Mesendoderm (in vitro differentiated cells): ENCODE measurements at regions not wholly inside any gene's neighbourhood (a gene's known extent, or its start where the extent isn't known, plus 50 kb on each side); places are given as distances from the start of the nearest gene placed in this dataset.
"Not testable (repeated sequence)": the region's sequence is repeated elsewhere in the genome, so short reads cannot be mapped to it uniquely, and the experiment has no call there.

Experiments used
- DNase-seq: peaks from one replicate; pipeline ENCODE4 v3.0.0; 2013
- H2AK5ac ChIP-seq: 2 replicates; pipeline ENCODE4 v1.6.1; 2013; ENCODE audit warnings: low read length, inconsistent platforms
- H2BK120ac ChIP-seq: 2 replicates; pipeline ENCODE4 v1.6.1; 2013; ENCODE audit warnings: low read depth, mild to moderate bottlenecking, low read length, moderate library complexity, mixed read lengths
- H2BK15ac ChIP-seq: replicated peaks from 2 replicates; pipeline ENCODE4 v1.6.1; 2013; ENCODE audit warnings: low read depth, mild to moderate bottlenecking, moderate library complexity
- H2BK5ac ChIP-seq: 2 replicates; pipeline ENCODE4 v1.6.1; 2013; ENCODE audit warnings: low read length, inconsistent platforms
- H3K18ac ChIP-seq: 2 replicates; pipeline ENCODE4 v1.6.1; 2013; ENCODE audit warnings: mild to moderate bottlenecking, low read length, mixed read lengths
- H3K23ac ChIP-seq: one replicate; pipeline ENCODE4 v1.6.1; 2013; ENCODE audit warnings: low read length
- H3K27ac ChIP-seq: 2 replicates; pipeline ENCODE4 v1.5.1; 2013; ENCODE audit warnings: low read depth, mild to moderate bottlenecking, inconsistent platforms, low read length, moderate library complexity
- H3K27me3 ChIP-seq: 2 replicates; pipeline ENCODE4 v1.6.1; 2013; ENCODE audit warnings: low read length, control low read depth, mild to moderate bottlenecking, inconsistent platforms; ENCODE audit not compliant: insufficient read depth, poor library complexity
- H3K36me3 ChIP-seq: 2 replicates; pipeline ENCODE4 v1.6.1; 2013; ENCODE audit warnings: low read length, inconsistent platforms; ENCODE audit not compliant: control insufficient read depth, insufficient read depth
- H3K4ac ChIP-seq: one replicate; pipeline ENCODE4 v1.6.1; 2013; ENCODE audit warnings: low read depth, mild to moderate bottlenecking, low read length, moderate library complexity
- H3K4me1 ChIP-seq: 2 replicates; pipeline ENCODE4 v1.6.1; 2013; ENCODE audit warnings: low read depth, low read length, inconsistent platforms; ENCODE audit not compliant: control insufficient read depth
- H3K4me2 ChIP-seq: 2 replicates; pipeline ENCODE4 v1.6.1; 2013; ENCODE audit warnings: low read length
- H3K4me3 ChIP-seq: 2 replicates; pipeline ENCODE4 v1.5.1; 2013; ENCODE audit warnings: mild to moderate bottlenecking, low read length
- H3K56ac ChIP-seq: one replicate; pipeline ENCODE4 v1.6.1; 2013; ENCODE audit warnings: low read length
- H3K79me1 ChIP-seq: 2 replicates; pipeline ENCODE4 v1.6.1; 2013; ENCODE audit warnings: low read length, inconsistent platforms
- H3K79me2 ChIP-seq: 2 replicates; pipeline ENCODE4 v1.6.1; 2013; ENCODE audit warnings: mild to moderate bottlenecking, low read length; ENCODE audit not compliant: control insufficient read depth, insufficient read depth
- H3K9ac ChIP-seq: 2 replicates; pipeline ENCODE4 v1.6.1; 2013; ENCODE audit warnings: low read length, inconsistent platforms
- H4K5ac ChIP-seq: one replicate; pipeline ENCODE4 v1.6.1; 2013; ENCODE audit warnings: low read length
- H4K8ac ChIP-seq: one replicate; pipeline ENCODE4 v1.6.1; 2013; ENCODE audit warnings: low read depth, mild to moderate bottlenecking, control low read depth, low read length, moderate library complexity
- WGBS: extraction: QIAGEN DNeasy Blood & Tissue Kit; methylation state at CpG from one replicate; pipeline ENCODE4 v1.1.7; 2013; ENCODE audit warnings: low lambda C conversion rate, missing lambda C conversion rate; ENCODE audit not compliant: insufficient coverage; ENCODE audit errors: extremely low coverage; 5-methylcytosine and 5-hydroxymethylcytosine counted together

DNA sequence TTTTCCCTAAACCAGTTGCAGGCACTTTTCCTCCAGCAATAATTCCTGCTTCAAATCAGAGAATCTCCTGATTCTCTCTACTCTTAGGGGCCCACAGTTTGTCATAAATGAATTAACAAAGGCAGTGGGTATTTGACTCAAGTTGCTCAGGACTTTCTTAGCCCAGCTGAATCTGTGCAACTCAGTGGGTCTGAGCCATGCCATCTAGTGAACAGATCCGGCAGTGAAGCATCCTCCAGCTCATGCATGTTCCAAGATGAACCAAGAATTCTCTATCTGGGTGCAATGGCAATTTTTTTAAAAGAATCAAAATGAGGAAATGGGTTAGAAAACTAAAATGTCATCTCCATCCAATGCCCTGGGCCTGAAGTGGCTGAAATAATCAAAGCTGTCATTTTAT lies 575.2 kb upstream of the CDH11 start:
- no peaks in the 10 kb centered on the region for H3K79me1 ChIP-seq
- no peaks in the 10 kb centered on the region for H3K27me3 ChIP-seq
- H4K8ac ChIP-seq: no peak overlapping the region
- no peak overlapping the region for H3K4ac ChIP-seq
- H3K79me2 ChIP-seq: no peaks in the 10 kb centered on the region
- no peak overlapping the region for H2BK15ac ChIP-seq
- no peak overlapping the region for H2BK120ac ChIP-seq
- H2AK5ac ChIP-seq: no peak overlapping the region
- H3K4me2 ChIP-seq: no peak overlapping the region
- H3K36me3 ChIP-seq: no peaks in the 10 kb centered on the region
- H3K27ac ChIP-seq: no peak overlapping the region
- no peak overlapping the region for H3K23ac ChIP-seq
- no peak overlapping the region for H4K5ac ChIP-seq
- H3K4me1 ChIP-seq: no peaks in the 10 kb centered on the region
- H3K18ac ChIP-seq: no peak overlapping the region
- no CpG with 5 or more reads among the region's 1 CpG for WGBS
- DNase-seq: no peak
- H3K9ac ChIP-seq: no peak overlapping the region
- no peak overlapping the region for H3K4me3 ChIP-seq
- no peak overlapping the region for H2BK5ac ChIP-seq
- H3K56ac ChIP-seq: no peak overlapping the region

- H2AK5ac ChIP-seq, H3K4me3 ChIP-seq, H3K56ac ChIP-seq, H3K36me3 ChIP-seq, H2BK120ac ChIP-seq, H2BK15ac ChIP-seq, H2BK5ac ChIP-seq, H3K18ac ChIP-seq, H3K27me3 ChIP-seq, H4K8ac ChIP-seq, H3K4me1 ChIP-seq, H3K4ac ChIP-seq, H3K79me2 ChIP-seq, H4K5ac ChIP-seq, H3K27ac ChIP-seq, H3K79me1 ChIP-seq, H3K4me2 ChIP-seq, DNase-seq, H3K23ac ChIP-seq, H3K9ac ChIP-seq: not testable (repeated sequence)
- no CpG with 5 or more reads among the region's 4 CpGs for WGBS
Measured at GRCh38 chr16:65691846-65692245, 570.0 kb upstream of the CDH11 start.

- H3K27ac ChIP-seq: no peak overlapping the region
- no peaks in the 10 kb centered on the region for H3K4me1 ChIP-seq
- H2BK5ac ChIP-seq: no peak overlapping the region
- H4K5ac ChIP-seq: no peak overlapping the region
- no peak overlapping the region for H2BK120ac ChIP-seq
- H3K36me3 ChIP-seq: no peaks in the 10 kb centered on the region
- H3K79me1 ChIP-seq: no peaks in the 10 kb centered on the region
- H2AK5ac ChIP-seq: no peak overlapping the region
- no CpG with 5 or more reads among the region's 8 CpGs for WGBS
- H3K18ac ChIP-seq: no peak overlapping the region
- H3K4me3 ChIP-seq: no peak overlapping the region
- H3K79me2 ChIP-seq: no peaks in the 10 kb centered on the region
- no peak overlapping the region for H2BK15ac ChIP-seq
- H3K4ac ChIP-seq: no peak overlapping the region
- H3K56ac ChIP-seq: no peak overlapping the region
- no peak overlapping the region for H3K4me2 ChIP-seq
- H4K8ac ChIP-seq: no peak overlapping the region
- no peak overlapping the region for H3K9ac ChIP-seq
- no peak for DNase-seq
- no peaks in the 10 kb centered on the region for H3K27me3 ChIP-seq
- H3K23ac ChIP-seq: no peak overlapping the region
Measured at GRCh38 chr16:65689726-65690125, 567.9 kb upstream of the CDH11 start.

GRCh38 chr16:65688301-65688700 lies 566.4 kb upstream of the CDH11 start:
- no peak overlapping the region for H3K18ac ChIP-seq
- H3K27me3 ChIP-seq: no peaks in the 10 kb centered on the region
- H2AK5ac ChIP-seq: no peak overlapping the region
- no peak overlapping the region for H3K56ac ChIP-seq
- H3K4me1 ChIP-seq: no peaks in the 10 kb centered on the region
- H3K27ac ChIP-seq: no peak overlapping the region
- no peaks in the 10 kb centered on the region for H3K79me2 ChIP-seq
- no peak overlapping the region for H3K4me2 ChIP-seq
- H2BK5ac ChIP-seq: no peak overlapping the region
- H3K4ac ChIP-seq: no peak overlapping the region
- WGBS: no CpG with 5 or more reads among the region's 1 CpG
- no peaks in the 10 kb centered on the region for H3K79me1 ChIP-seq
- no peak overlapping the region for H4K8ac ChIP-seq
- DNase-seq: no peak
- no peak overlapping the region for H2BK120ac ChIP-seq
- H3K36me3 ChIP-seq: no peaks in the 10 kb centered on the region
- H4K5ac ChIP-seq: no peak overlapping the region
- H3K4me3 ChIP-seq: no peak overlapping the region
- no peak overlapping the region for H3K23ac ChIP-seq
- H2BK15ac ChIP-seq: no peak overlapping the region
- no peak overlapping the region for H3K9ac ChIP-seq

- Histone ChIP-seq H2BK5ac (no peak overlapping the region), H3K4me3 (no peak overlapping the region), H3K9ac (no peak overlapping the region), H3K4me1 (no peaks in the 10 kb centered on the region), H4K8ac (no peak overlapping the region), H3K4ac (no peak overlapping the region), H3K18ac (no peak overlapping the region), H3K27me3 (no peaks in the 10 kb centered on the region), H3K56ac (no peak overlapping the region), H2BK15ac (no peak overlapping the region), H2AK5ac (no peak overlapping the region), H2BK120ac (no peak overlapping the region), H4K5ac (no peak overlapping the region), H3K79me2 (no peaks in the 10 kb centered on the region), H3K36me3 (no peaks in the 10 kb centered on the region), H3K27ac (no peak overlapping the region), H3K23ac (no peak overlapping the region), H3K4me2 (no peak overlapping the region), H3K79me1 (no peaks in the 10 kb centered on the region)
- no peak for DNase-seq
Measured at GRCh38 chr16:65684230-65684629, 562.4 kb upstream of the CDH11 start.

DNA sequence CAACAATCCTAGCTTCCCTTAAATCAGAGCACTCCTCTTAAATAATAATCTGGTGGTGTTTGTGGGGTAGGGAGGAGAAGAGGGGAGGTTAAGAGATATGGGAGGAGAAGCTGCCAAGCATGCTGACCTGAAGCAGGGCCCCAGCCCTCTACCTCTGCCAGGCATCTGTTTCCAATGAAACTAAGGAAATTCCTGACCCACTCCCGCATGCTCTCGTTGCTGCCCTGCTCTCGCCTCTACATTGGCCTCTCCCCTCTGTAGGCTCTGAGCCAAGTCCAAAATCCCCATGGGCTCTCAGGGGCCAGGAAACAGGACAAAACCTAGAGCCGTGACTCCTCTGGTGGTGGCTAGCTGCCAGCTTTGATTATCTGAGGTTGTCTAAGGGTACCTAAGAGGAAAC lies 559.5 kb upstream of the CDH11 start:
- no peaks in the 10 kb centered on the region for H3K79me1 ChIP-seq
- no peak overlapping the region for H2BK120ac ChIP-seq
- no peaks in the 10 kb centered on the region for H3K36me3 ChIP-seq
- no peak overlapping the region for H4K8ac ChIP-seq
- no peak for DNase-seq
- no peak overlapping the region for H3K4ac ChIP-seq
- no peak overlapping the region for H3K18ac ChIP-seq
- H3K23ac ChIP-seq: no peak overlapping the region
- H2BK15ac ChIP-seq: no peak overlapping the region
- H2BK5ac ChIP-seq: no peak overlapping the region
- no peak overlapping the region for H3K56ac ChIP-seq
- no peak overlapping the region for H3K4me3 ChIP-seq
- no peak overlapping the region for H3K4me2 ChIP-seq
- H3K27ac ChIP-seq: no peak overlapping the region
- no peaks in the 10 kb centered on the region for H3K79me2 ChIP-seq
- H3K4me1 ChIP-seq: no peaks in the 10 kb centered on the region
- no peaks in the 10 kb centered on the region for H3K27me3 ChIP-seq
- no peak overlapping the region for H2AK5ac ChIP-seq
- H4K5ac ChIP-seq: no peak overlapping the region
- no CpG with 5 or more reads among the region's 4 CpGs for WGBS
- no peak overlapping the region for H3K9ac ChIP-seq
